ENCODE measurements at regions not wholly inside any gene's neighbourhood (a gene's known extent, or its start where the extent isn't known, plus 50 kb on each side); places are given as distances from the start of the nearest gene placed in this dataset.

DNA sequence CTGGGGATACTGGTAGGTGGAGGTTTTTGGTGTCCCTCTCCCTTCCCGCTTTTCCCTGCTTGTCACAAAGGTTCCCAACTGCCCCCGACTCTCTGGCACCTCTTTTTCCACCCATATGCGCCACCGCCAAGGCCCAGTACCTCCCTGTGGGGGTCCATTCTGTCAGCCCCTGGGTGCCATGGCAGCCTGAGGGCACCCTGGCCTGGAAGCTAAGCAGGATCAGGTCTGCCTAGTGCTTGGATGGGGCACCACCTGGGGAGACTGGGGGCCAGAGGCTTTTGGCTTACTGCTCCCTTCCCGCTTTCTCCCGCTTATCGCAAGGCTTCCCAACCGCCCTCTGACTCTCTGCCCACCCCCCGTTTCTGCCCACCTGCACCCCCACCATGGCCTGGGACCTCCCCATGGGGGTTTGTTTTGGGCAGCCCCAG, 2286.4 kb downstream of the TP53TG3F start:
- Histone ChIP-seq H3K4me3 (ENCODE audit: low read depth, low read length) (no peak overlapping the region), H3K27me3 (ENCODE audit: control insufficient read depth, insufficient read depth, low read length) (no peaks in the 10 kb centered on the region), H3K36me3 (ENCODE audit: control insufficient read depth, insufficient read depth, low read length) (no peaks in the 10 kb centered on the region)
- FAIRE-seq: no peak
- no peak for DNase-seq (ENCODE audit: low read depth)
- TF ChIP-seq CTCF (IDR thresholded peaks at IDR 0.05; ENCODE audit: insufficient read depth, low read length, severe bottlenecking): no peak

DNA sequence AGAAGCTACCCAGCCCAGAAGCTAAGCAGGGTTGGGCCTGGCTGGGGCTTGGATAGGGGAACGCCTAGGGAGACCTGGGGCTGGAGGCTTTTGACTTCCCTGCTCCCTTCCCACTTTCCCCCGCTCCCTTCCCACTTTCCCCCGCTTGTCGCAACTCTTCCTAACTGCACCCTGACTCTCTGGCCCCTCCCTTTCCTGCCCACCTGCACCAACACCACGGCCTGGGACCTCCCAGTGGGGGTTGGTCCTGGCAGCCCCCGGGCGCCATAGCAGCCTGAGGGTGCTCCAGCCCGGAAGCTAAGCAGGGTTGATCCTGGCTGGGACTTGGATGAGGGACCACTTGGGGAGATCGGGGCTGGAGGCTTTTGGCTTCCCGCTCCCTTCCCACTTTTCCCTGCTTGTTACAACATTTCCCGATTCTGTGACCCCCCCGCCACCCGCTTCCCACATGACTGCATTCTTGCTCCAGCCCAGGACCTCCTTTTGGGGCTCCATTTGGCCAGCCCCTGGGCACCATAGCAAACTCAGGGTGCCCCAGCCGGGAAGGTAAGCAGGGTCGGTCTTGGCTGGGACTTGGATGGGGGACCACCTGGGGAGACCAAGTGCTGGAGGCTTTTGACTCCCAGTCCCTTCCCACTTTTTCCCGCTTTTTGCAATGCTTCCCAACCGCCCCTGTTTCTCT, 2287.0 kb downstream of the TP53TG3F start:
- TF ChIP-seq CTCF (IDR thresholded peaks at IDR 0.05; ENCODE audit: insufficient read depth, low read length, severe bottlenecking): no peak
- DNase-seq (ENCODE audit: low read depth) (no peak), FAIRE-seq (no peak)
- Histone ChIP-seq H3K4me3 (ENCODE audit: low read depth, low read length) (no peak overlapping the region), H3K36me3 (ENCODE audit: control insufficient read depth, insufficient read depth, low read length) (no peaks in the 10 kb centered on the region), H3K27me3 (ENCODE audit: control insufficient read depth, insufficient read depth, low read length) (no peaks in the 10 kb centered on the region)

GRCh38 chr16:35746963-35747657, 2287.7 kb downstream of the TP53TG3F start:
- H3K27me3 ChIP-seq (ENCODE audit: control insufficient read depth, insufficient read depth, low read length): no peaks in the 10 kb centered on the region
- FAIRE-seq (no peak), DNase-seq (ENCODE audit: low read depth) (no peak)
- TF ChIP-seq CTCF (IDR thresholded peaks at IDR 0.05; ENCODE audit: insufficient read depth, low read length, severe bottlenecking): no peak
- H3K36me3 ChIP-seq (ENCODE audit: control insufficient read depth, insufficient read depth, low read length): no peaks in the 10 kb centered on the region
- no peak overlapping the region for H3K4me3 ChIP-seq (ENCODE audit: low read depth, low read length)

GRCh38 chr16:35747658-35748455, 2288.4 kb downstream of the TP53TG3F start:
- DNase-seq (ENCODE audit: low read depth) (no peak), FAIRE-seq (no peak)
- TF ChIP-seq CTCF (IDR thresholded peaks at IDR 0.05; ENCODE audit: insufficient read depth, low read length, severe bottlenecking): no peak
- Histone ChIP-seq H3K4me3 (ENCODE audit: low read depth, low read length) (no peak overlapping the region), H3K27me3 (ENCODE audit: control insufficient read depth, insufficient read depth, low read length) (no peaks in the 10 kb centered on the region), H3K36me3 (ENCODE audit: control insufficient read depth, insufficient read depth, low read length) (no peaks in the 10 kb centered on the region)

- no peaks in the 10 kb centered on the region for H3K36me3 ChIP-seq (ENCODE audit: control insufficient read depth, insufficient read depth, low read length)
- DNase-seq (ENCODE audit: low read depth) (no peak), FAIRE-seq (no peak)
- TF ChIP-seq CTCF (IDR thresholded peaks at IDR 0.05; ENCODE audit: insufficient read depth, low read length, severe bottlenecking): no peak
- H3K27me3 ChIP-seq (ENCODE audit: control insufficient read depth, insufficient read depth, low read length): no peaks in the 10 kb centered on the region
- no peak overlapping the region for H3K4me3 ChIP-seq (ENCODE audit: low read depth, low read length)
Measured at GRCh38 chr16:35748621-35749252, 2289.3 kb downstream of the TP53TG3F start.
